ENCODE measurements at regions not wholly inside any gene's neighbourhood (a gene's known extent, or its start where the extent isn't known, plus 50 kb on each side); places are given as distances from the start of the nearest gene placed in this dataset.

- BruUV-seq (replicated peaks) = no TSS peak
- Histone ChIP-seq H3K27me3 (ENCODE audit: control insufficient read depth, insufficient read depth, low read length) (no peaks in the 10 kb centered on the region), H3K4ac (ENCODE audit: low read depth, low read length) (no peak overlapping the region), H3K4me1 (ENCODE audit: control insufficient read depth, insufficient read depth, low read length) (no peaks in the 10 kb centered on the region), H2AK9ac (replicated peaks; ENCODE audit: low read depth, low read length, poor library complexity) (no peak overlapping the region), H3K79me1 (ENCODE audit: low read depth in 1 of 2, low read length in 2 of 2) (no peaks in the 10 kb centered on the region), H3K36me3 (ENCODE audit: control insufficient read depth, insufficient read depth, low read length) (no peaks in the 10 kb centered on the region), H3K27ac (ENCODE audit: insufficient read depth, low read length) (no peak overlapping the region), H2BK120ac (ENCODE audit: low read depth, low read length) (no peak overlapping the region), H3K9me3 (ENCODE audit: control insufficient read depth, insufficient read depth, low read length) (no peaks in the 10 kb centered on the region), H4K91ac (ENCODE audit: insufficient read depth, low read depth, low read length) (no peak overlapping the region), H2BK15ac (ENCODE audit: low read depth, low read length) (no peak overlapping the region), H2AK5ac (ENCODE audit: low read depth, low read length) (no peak overlapping the region), H3K9ac (ENCODE audit: low read depth, low read length) (no peak overlapping the region), H4K20me1 (ENCODE audit: insufficient read depth, low read length) (no peaks in the 10 kb centered on the region), H3K4me2 (ENCODE audit: low read depth, low read length) (no peak overlapping the region), H3K18ac (ENCODE audit: low read depth, low read length) (no peak overlapping the region), H3K23ac (ENCODE audit: low read depth, low read length) (no peak overlapping the region), H3K9me1 (ENCODE audit: insufficient read depth, low read length) (no peaks in the 10 kb centered on the region), H2BK20ac (ENCODE audit: low read depth, low read length) (no peak overlapping the region), H3K4me3 (ENCODE audit: insufficient read depth, low read depth, low read length) (no peak overlapping the region), H2BK5ac (ENCODE audit: low read depth, low read length, poor library complexity, severe bottlenecking) (no peak overlapping the region), H2AFZ (replicated peaks; ENCODE audit: low read length, poor library complexity) (no peak overlapping the region), H3K56ac (ENCODE audit: extremely low read depth, insufficient read depth, low read length) (no peak overlapping the region), H3K14ac (replicated peaks; ENCODE audit: low read depth, low read length) (no peak overlapping the region), H4K8ac (ENCODE audit: low read depth in 2 of 2, low read length in 2 of 2) (no peak overlapping the region), H4K5ac (ENCODE audit: low read depth, low read length) (no peak overlapping the region)
- TF ChIP-seq NFE2L2 (IDR thresholded peaks at IDR 0.05; ENCODE audit: low read depth, low read length) = no peak
- TF ChIP-seq RCOR1 (IDR thresholded peaks at IDR 0.05; ENCODE audit: insufficient replicate concordance, low read length) = no peak
- TF ChIP-seq, protein P1, sequence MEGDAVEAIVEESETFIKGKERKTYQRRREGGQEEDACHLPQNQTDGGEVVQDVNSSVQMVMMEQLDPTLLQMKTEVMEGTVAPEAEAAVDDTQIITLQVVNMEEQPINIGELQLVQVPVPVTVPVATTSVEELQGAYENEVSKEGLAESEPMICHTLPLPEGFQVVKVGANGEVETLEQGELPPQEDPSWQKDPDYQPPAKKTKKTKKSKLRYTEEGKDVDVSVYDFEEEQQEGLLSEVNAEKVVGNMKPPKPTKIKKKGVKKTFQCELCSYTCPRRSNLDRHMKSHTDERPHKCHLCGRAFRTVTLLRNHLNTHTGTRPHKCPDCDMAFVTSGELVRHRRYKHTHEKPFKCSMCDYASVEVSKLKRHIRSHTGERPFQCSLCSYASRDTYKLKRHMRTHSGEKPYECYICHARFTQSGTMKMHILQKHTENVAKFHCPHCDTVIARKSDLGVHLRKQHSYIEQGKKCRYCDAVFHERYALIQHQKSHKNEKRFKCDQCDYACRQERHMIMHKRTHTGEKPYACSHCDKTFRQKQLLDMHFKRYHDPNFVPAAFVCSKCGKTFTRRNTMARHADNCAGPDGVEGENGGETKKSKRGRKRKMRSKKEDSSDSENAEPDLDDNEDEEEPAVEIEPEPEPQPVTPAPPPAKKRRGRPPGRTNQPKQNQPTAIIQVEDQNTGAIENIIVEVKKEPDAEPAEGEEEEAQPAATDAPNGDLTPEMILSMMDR (conservative IDR thresholded peaks at IDR 0.05; ENCODE audit: low read depth, low read length) = no peak
- no peak for TF ChIP-seq CEBPB (IDR thresholded peaks at IDR 0.05; ENCODE audit: low read depth, low read length)
- no peak for TF ChIP-seq MAZ (IDR thresholded peaks at IDR 0.05; ENCODE audit: borderline replicate concordance, low read depth, low read length)
- TF ChIP-seq MXI1 (IDR thresholded peaks at IDR 0.05; ENCODE audit: borderline replicate concordance, low read depth, low read length) = no peak
- ChIA-PET POLR2A (ENCODE audit: unreplicated experiment) (no interaction called here), CTCF (no interaction called here)
- no CpG with 5 or more reads among the region's 2 CpGs for WGBS, 2 experiments (ENCODE audit: extremely low coverage in 2 of 2, insufficient read length in 1 of 2)
- in situ Hi-C loops (cut with MboI; ENCODE audit: low sequenced_read_pairs) = no loop called here
- DNase-seq (no peak), ATAC-seq (ENCODE audit: low read depth) (no peak)
- intact Hi-C loops (cut with micrococcal nuclease) = no loop called here
- dilution Hi-C loops (cut with HindIII; ENCODE audit: low sequenced_read_pairs, unreplicated experiment) = no loop called here
These were observed 335.1 kb upstream of the SKOR2 start for GRCh38 chr18:47586418-47587070.
